Anterior cingulate cortex (tissue), 58 donors: ENCODE measurements at regions not wholly inside any gene's neighbourhood (a gene's known extent, or its start where the extent isn't known, plus 50 kb on each side); places are given as distances from the start of the nearest gene placed in this dataset.
"Not testable (repeated sequence)": the region's sequence is repeated elsewhere in the genome, so short reads cannot be mapped to it uniquely, and the experiment has no call there.

Source experiments
- DNase-seq, 58 donors: peaks; one replicate each; lab custom pipeline; 2025; lab: John Stamatoyannopoulos, UW

GRCh38 chr1:118479351-118479750 lies 294.3 kb upstream of the SPAG17 start:
- no peak for DNase-seq

GRCh38 chr1:118473825-118474224 lies 288.8 kb upstream of the SPAG17 start:
- DNase-seq: no peak

- DNase-seq: not testable (repeated sequence)
These were observed 279.4 kb upstream of the SPAG17 start for GRCh38 chr1:118464460-118464859.

- no peak for DNase-seq
These were observed 276.1 kb upstream of the SPAG17 start for GRCh38 chr1:118461154-118461553.

GRCh38 chr1:118459871-118460270 lies 274.8 kb upstream of the SPAG17 start:
- no peak for DNase-seq

- not testable (repeated sequence) for DNase-seq
These were observed 268.8 kb upstream of the SPAG17 start for GRCh38 chr1:118453856-118454255.

- no peak for DNase-seq
These were observed 260.1 kb upstream of the SPAG17 start for GRCh38 chr1:118445156-118445555.

GRCh38 chr1:118442214-118442613 lies 257.2 kb upstream of the SPAG17 start:
- DNase-seq: no peak

GRCh38 chr1:118437664-118438063 lies 252.6 kb upstream of the SPAG17 start:
- no peak for DNase-seq

- DNase-seq: no peak
These were observed 244.8 kb upstream of the SPAG17 start for GRCh38 chr1:118429856-118430255.

- no peak for DNase-seq
These were observed 236.9 kb upstream of the SPAG17 start for GRCh38 chr1:118421868-118422350.

GRCh38 chr1:118404024-118404423 lies 219.0 kb upstream of the SPAG17 start:
- no peak for DNase-seq

- no peak for DNase-seq
These were observed 212.4 kb upstream of the SPAG17 start for GRCh38 chr1:118397496-118397859.

- no peak for DNase-seq
These were observed 211.9 kb upstream of the SPAG17 start for GRCh38 chr1:118396829-118397495.

- no peak for DNase-seq
These were observed 211.3 kb upstream of the SPAG17 start for GRCh38 chr1:118396279-118396678.

GRCh38 chr1:118395430-118395991 lies 210.5 kb upstream of the SPAG17 start:
- no peak for DNase-seq

- no peak for DNase-seq
These were observed 205.9 kb upstream of the SPAG17 start for GRCh38 chr1:118390955-118391354.

- no peak for DNase-seq
These were observed 203.4 kb upstream of the SPAG17 start for GRCh38 chr1:118388301-118388959.

GRCh38 chr1:118381197-118381869 lies 196.3 kb upstream of the SPAG17 start:
- no peak for DNase-seq

- not testable (repeated sequence) for DNase-seq
These were observed 192.2 kb upstream of the SPAG17 start for GRCh38 chr1:118377183-118377582.

- DNase-seq: no peak
These were observed 186.6 kb upstream of the SPAG17 start for GRCh38 chr1:118371612-118372011.
